GM19438 (cell line): ENCODE measurements at regions not wholly inside any gene's neighbourhood (a gene's known extent, or its start where the extent isn't known, plus 50 kb on each side); places are given as distances from the start of the nearest gene placed in this dataset.

ENCODE experiments used
- ATAC-seq: cut with Tn5 transposase; IDR thresholded peaks from one replicate; pipeline ENCODE4 v1.9.1; 2021; ENCODE audit warnings: low read depth; ENCODE audit not compliant: unreplicated experiment

DNA sequence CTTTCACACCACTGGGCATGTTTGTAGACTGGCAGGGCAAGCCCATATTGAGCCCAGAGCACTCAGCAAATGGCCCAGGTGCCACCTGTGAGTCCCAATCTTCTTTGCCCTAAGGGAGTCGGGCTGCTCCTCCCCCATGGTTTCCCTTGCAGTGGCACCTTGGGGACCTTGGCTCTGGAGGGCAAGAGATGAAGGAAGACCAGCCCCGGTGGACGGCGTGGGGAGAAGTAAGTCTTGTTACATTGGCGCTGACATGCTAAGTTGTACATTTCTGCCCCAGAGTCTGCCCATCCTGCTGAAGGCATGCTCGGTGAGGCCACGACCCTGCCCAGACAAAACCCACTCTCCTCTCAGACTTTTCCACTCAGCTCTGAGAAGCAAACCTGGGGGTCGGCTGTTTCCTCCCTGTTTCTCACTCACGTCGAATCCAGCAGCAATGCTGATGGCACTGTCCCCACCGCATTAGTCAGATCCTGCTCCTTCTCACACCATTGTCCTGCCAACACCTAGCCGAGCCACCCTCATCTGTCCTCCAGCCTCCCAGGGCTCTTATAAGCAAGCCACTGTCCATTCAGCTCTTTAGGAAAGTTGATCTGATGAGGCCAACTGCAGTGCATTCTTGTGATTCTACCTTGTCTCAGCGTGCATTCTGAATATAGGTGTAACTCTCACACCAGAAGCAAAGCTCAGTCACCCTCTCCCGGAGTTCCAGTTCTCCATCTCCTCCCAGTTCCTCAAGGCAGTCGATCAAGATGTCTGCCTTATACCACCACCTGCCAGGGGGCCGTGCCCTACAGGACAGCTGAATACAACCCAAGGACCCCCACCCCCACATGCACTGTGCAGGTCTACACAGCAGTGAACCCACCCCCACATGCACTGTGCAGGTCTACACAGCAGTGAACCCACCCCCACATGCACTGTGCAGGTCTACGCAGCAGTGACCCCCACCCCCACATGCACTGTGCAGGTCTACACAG is 827.1 kb downstream of the TBC1D22A start:
- no peak for ATAC-seq

DNA sequence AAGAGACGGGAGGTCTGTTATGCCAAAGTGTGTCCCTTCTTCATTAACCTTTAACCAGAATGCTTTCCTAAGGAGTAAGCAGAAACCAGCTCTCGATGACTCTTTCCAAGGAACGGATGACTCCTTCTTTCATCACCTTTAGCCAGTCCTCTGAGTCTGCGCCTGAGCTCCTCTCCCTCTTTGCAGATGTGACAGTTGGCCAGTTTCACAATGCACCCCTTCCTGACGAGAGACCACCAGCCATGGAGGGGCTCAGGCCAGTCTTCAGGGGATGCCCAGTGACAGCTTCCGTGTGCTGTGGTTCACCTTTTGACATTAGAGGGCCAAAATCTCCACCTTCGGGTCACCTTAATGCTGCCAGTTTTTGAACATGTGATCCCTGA is 826.1 kb downstream of the TBC1D22A start:
- ATAC-seq: no peak

DNA sequence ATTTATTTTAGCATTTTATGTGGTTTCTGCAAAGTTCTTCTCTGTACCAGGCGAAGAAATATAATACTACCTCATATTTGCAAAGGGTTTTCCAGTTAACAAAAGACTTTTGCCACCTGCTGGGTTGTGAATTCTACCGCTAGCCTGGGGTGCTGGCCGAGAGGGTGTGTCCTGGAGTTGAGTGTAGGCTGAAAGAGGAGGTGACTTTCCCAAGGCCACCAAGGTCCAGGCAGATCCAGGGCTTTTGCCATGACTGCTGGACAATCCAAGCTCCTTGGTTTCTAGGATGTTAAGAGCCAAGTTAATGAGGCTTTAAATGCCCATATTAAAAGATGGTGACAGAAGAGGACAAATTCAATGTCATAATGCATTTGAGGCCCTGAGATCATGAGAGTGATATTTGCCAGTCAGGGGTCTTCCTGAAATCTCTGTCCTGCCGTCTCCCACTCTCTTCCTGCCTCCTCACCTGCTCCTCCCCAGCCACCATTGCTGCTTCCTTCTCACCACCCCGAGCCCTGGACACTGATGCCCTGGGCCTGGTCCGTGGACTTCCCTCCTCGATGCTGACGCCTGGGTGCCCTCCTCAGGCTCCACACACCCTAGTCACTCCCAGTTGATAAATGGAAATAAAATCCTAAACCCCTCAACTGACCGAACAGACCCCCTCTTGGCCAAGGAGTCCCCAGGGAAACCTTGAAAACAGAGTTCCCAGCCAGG is 825.6 kb downstream of the TBC1D22A start:
- no peak for ATAC-seq

DNA sequence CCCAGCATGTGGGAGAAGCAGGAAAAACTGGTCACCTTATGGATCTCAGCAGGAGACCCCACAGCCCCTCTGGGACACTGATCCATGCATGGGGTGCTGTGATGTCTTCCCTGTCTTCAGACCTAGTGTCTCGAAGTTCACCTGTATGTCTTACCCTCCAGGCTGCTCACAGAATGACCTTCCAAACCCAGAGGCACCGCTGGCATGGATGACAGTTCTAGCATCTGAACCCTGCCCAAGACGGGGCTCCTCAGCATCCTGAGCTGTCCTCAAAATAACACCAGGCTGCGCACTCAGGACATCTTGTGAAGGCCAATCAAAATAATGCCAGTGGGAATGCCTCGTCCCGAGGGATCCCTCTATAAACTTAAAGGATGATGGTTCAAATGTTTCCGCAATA is 824.9 kb downstream of the TBC1D22A start:
- no peak for ATAC-seq

DNA sequence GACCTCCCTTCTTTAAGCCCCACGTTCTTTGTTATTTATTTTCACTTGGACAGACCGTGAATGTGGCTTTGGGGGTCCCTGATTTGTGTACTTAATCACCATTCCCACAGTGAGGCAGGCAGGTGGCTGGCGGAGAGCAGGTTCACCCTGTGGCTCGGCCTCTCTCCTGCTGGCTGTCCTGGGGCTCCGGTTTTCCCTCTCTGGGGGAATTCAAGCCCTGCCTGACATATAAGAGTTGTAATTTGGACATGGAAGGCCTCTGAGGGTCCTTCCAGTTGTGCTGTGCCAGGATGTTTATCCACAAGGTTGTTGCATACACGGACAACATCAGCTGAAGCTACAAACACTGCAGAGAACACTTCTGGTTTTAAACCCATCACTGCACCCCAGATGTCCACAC is 824.5 kb downstream of the TBC1D22A start:
- ATAC-seq: no peak

DNA sequence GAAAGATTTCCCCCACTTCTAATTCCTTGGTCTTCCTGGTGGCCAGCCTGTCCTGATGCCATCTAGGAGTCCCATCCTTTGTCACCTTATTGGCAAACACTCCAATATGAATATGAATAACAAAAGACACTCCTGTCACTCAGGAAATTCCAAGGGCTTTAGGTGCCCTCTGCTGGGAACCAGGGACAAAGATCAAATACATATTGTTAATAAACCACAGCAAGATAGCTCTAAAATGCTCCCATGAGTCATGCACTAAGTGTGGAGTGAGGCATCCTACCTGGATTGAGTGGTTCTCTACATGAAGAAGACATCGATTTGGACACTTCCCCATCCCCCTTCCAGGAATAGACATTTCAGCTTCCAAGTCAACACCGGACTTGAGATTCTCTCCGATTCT is 823.6 kb downstream of the TBC1D22A start:
- no peak for ATAC-seq

DNA sequence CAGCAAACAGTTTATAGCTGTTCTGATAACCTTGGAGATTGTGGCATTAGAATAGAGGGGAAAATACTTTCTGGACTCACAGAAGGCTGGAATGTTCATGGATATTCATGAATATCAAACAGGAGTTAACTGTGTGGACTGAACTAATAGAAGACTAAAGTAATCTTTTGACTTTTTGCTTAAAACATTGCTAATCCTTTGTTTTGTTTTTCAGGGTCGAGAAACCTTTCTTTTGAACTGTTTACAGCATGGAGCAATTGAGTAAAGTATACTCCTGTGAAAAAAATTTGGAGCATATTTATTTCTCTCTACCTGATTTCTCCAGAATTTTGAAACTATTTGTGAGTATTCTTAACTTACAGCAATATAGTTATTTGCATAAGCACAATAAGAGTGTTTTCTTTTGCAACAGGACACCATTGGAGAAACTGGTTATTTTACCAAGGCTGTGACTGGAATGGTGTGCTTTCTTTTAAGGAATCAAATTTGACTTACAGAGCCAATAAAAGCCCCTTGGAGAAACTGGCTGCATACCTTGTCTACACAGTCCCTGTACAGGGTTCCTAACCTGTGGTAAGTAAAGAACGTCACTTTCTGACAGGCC is 821.6 kb downstream of the TBC1D22A start:
- no peak for ATAC-seq

DNA sequence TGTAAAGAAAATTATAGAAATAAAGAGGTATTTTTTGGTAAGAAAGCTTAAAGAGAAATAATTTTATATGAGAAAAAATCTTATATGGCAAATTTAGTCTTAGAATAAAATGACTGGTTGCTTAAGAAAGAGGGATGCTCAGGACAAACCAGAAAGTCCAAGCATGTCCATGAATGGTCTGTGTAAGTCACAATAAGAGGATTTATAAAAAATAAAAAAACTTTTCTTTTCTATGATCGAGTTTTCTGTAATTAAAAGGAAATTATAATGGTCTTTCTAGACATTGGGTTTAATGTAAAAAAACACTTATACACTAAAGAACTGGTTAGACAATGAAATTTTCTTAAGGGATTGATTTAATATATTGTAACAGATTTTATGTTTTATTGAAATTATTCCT is 819.6 kb downstream of the TBC1D22A start:
- no peak for ATAC-seq

DNA sequence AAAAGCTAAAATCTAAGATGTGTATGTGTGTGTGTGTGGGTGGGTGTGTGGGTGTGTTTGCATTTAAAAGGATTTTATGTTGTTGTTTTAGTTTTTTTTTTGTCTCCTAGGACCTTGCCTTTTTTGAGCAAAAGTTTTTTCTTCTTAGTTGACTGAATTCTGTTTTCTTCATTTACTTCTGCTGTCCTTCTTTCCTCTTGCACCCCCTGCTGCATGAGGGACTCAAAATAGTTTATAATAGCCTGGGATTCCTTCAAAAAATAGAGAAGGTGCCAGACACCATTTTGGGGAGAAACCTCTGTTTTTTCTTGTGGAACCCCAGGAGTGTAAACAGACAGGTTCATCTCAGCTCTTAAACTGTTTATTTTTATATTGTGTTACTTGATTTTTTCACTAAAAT is 817.7 kb downstream of the TBC1D22A start:
- ATAC-seq: no peak

DNA sequence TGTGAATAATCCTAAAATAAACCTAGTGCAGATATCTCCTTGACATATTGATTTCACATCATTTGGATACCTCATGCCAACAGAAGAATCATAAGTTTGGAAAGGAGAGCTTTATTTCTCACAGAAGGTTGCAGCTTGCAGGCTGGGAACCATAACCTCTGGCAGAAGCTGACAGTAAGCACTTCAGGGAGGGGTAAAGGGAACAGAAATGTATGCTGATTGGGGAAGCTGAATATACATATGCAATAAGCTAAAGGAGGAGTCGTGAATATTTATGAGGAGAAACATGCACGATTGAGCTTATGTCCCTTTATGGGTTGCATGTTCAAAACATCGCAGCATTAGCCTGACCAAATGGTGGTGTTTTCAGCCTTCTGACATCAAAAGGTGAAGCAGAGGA is 814.5 kb downstream of the TBC1D22A start:
- ATAC-seq: no peak

DNA sequence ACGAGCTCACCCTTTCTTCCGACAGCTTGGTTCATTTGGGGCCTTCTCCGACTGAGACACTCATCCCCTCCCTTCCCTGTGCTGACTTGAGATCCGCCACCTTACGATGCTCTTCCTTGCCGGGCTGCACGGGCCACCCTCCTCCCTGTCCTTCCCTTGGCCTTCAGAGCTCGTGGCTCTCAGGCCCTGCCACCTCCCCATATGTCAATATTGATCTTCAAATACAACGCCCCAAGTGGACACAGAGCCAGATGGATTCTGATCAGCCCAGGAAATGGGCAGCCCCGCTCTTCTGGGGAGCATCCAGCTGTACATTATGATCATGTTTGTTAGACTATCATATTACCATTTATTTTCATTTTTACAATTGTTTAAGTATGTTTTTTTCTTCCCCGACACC is 812.8 kb downstream of the TBC1D22A start:
- no peak for ATAC-seq

DNA sequence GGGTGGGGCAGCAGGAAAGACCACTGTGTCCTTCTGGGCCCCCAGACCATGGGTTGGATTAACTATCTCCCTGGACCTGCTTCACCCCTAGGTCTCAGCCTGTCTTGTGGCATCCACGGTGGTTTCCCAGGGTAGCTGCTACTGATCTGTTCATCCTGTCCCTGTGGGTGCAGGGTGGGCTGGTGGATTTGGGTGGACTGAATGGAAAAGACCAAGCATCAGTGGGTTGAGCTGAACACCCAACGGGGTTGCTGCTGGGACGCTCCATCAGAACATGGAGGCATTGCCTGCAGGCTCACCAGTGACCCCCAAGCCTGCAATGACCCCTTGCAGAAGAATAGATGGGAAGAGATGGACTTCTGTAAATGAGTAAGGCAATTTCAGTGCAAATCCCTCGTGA is 812.1 kb downstream of the TBC1D22A start:
- no peak for ATAC-seq

DNA sequence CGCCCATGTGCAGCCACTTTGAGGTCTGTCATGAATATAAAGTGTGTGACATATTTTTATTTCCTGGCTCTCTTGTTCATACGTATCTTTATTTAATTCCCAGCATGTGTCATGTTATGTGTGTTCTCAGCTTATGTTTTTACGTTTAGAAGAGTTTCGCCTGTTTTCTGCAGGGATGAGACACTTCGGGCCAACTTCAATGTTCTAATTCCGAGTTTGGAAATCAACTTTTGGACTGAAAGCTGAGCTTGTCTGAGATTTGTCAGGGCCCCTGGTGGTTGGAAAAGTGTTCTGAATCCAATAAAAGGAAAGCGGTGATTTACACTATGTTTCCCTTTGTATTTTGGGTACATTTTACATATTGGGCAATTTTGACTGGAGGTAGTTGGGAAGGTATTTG is 810.7 kb downstream of the TBC1D22A start:
- no peak for ATAC-seq

DNA sequence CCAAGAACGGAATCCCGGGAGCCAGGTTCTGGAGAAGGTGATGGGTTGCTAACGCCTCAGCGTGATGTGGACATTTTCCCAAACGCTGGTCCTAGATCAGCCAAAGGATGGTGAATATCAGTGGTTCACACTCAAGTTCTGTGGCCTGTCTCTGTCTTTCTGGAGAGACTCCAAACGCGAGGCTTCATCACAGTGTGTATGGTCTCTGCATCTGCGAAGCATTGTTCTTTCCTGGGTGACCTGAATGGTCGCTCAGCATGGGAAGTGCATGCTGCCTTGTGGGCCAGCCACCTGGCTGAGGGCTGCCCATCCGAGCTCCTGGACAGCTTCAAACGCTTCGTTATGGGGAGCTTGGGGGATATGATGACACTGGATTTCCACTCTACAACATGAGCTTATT is 810.0 kb downstream of the TBC1D22A start:
- no peak for ATAC-seq

DNA sequence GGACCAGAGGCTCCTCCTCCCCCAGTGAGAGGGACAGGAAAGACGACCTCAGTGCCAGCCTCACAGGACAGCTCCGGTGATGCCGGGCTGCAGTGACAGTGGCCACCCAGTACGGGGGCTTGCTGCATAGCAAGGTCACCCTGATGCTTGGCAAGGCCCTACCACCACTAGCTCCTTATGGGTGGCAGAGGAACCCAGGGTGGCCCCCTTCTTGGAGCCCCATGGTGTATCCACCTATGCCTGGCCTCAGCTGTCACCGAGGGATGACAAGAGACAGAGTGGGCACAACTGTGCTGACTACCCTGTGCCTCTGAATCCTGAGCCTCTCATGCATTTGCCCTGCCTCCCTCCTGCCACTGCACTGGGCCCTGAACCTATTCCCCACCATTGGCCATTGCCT is 809.2 kb downstream of the TBC1D22A start:
- ATAC-seq: no peak

DNA sequence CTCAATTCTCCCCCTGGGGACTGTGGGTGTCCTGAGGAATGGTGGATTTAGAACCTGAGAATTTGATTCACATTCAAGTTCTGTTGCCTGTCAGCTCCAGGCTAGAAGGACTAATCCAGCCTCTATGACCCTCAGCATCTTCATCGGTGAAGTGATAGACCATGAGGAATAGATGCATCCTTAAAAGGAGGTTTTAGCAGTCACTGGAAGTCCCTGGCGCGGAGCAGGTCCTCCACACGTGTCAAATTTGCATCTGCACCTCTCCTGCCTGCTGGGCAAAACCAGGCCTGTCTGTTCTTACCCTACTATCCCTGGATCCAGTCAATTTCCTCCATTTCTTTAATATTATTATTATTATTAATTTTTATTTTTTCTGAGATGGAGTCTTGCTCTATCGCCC is 808.4 kb downstream of the TBC1D22A start:
- no peak for ATAC-seq

DNA sequence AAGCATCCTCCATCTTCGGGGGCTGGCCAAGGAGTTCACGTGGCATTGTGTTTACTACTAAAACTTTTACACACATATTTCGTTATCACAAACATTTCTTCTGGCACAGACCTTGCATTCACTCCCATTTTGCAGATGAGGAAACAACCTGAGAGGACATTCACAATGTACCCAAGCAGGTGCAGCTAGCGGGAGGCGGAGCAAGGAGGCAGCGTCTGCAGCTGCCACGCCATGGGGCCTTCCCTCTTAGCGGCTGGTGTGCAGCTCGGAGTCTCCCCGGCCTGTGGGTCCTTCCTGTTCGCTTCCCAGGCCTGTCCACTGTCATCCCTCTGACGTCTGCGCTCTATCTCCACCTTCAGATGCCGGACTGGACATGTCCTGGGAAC is 807.8 kb downstream of the TBC1D22A start:
- ATAC-seq: no peak

DNA sequence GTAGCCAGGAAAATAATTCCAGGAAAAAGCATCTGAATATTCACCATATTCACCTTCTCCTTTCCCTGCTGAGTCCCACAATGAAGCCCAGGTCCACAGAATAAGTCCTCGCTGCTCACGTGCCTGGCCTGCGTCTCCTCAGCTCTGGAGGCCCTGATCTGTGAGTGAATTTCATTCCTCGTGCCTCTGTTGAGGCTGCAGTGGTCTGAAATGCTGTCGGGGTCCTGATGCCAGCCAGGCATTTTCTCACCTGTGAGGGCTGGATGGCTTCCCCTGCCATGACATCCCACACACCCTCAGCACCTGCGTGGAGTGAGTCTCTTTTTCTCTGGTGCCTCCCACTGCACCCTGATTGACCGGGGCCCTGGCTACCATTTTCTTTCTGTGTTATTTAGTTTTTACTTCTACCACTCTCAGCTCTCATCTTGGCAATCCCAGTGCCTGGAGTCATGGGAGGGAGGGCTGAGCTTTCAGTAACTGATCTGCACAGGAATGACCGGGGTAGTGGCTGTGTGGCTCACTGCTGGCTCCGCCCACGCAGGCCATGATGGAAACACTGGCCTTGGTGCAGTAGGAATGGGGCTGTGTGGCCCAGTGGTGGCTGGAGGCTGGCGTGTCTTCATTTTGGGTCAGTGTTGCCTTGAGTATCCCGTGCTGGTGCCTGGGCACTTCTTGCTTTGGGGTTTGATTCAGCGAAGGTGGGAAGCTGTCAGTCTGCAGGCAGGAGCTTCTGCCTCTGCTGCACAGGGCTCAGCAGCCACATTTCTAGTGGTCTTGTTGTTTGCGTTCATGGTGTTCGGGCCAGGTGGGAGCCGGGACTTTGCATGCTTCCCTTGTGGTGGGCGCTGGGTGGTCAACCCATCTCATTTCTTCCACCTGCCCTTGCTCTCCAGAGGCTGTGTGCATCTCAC is 807.2 kb downstream of the TBC1D22A start:
- no peak for ATAC-seq

DNA sequence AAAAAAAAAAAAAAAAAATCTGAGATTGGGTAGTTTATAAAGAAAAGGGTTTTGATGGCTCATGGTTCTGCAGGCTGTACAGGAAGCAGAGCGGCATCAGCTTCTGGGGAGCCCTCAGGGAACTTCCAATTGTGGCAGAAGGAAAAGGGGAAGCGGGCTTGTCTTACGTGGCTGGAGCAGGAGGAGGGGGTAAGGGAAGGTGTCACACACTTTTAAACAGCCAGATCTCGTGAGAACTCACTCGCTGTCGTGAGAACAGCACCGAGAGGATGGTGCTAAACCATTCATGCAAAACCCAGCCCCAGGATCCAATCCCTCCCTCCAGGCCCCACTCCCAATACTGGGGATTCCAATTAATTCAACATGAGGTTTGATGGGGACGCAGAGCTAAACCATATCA is 806.2 kb downstream of the TBC1D22A start:
- no peak for ATAC-seq
